Fibroblast of villous mesenchyme (primary cell): ENCODE measurements at regions not wholly inside any gene's neighbourhood (a gene's known extent, or its start where the extent isn't known, plus 50 kb on each side); places are given as distances from the start of the nearest gene placed in this dataset.

Source experiments
- DNase-seq: peaks from one replicate; pipeline ENCODE4 v3.0.0-alpha.2; 2010; ENCODE audit warnings: low read depth
- H3K4me3 ChIP-seq: 2 replicates; pipeline ENCODE4 v1.5.1; 2011; ENCODE audit warnings: low read depth, mild to moderate bottlenecking, low read length
- CTCF ChIP-seq: IDR thresholded peaks from 2 replicates; pipeline ENCODE4 v1.5.1; 2012; ENCODE audit warnings: low read depth, mild to moderate bottlenecking, low read length; ENCODE audit not compliant: insufficient read depth

- H3K4me3 ChIP-seq, result no peak overlapping the region
- no peak for TF ChIP-seq CTCF
- no peak for DNase-seq
These were observed 299.7 kb downstream of the QKI start for GRCh38 chr6:163714179-163714578.

GRCh38 chr6:163712981-163713380 lies 298.5 kb downstream of the QKI start:
- no peak for DNase-seq
- TF ChIP-seq CTCF, result no peak
- H3K4me3 ChIP-seq, result no peak overlapping the region

GRCh38 chr6:163712566-163712961 lies 298.0 kb downstream of the QKI start:
- no peak overlapping the region for H3K4me3 ChIP-seq
- no peak for DNase-seq

GRCh38 chr6:163711615-163712565 lies 297.4 kb downstream of the QKI start:
- no peak overlapping the region for H3K4me3 ChIP-seq
- TF ChIP-seq CTCF, result no peak

More at GRCh38 chr6:163712566-163712961, 298.0 kb downstream of the QKI start:
- no peak for TF ChIP-seq CTCF

GRCh38 chr6:163710532-163711470 lies 296.3 kb downstream of the QKI start:
- H3K4me3 ChIP-seq, result no peak overlapping the region
- TF ChIP-seq CTCF, result no peak
- no peak for DNase-seq

More at GRCh38 chr6:163711615-163712565, 297.4 kb downstream of the QKI start:
- peak; percentile 24 for DNase-seq

GRCh38 chr6:163709693-163710092 lies 295.2 kb downstream of the QKI start:
- no peak for DNase-seq
- H3K4me3 ChIP-seq, result no peak overlapping the region
- TF ChIP-seq CTCF, result no peak
